HG03457 (cell line): ENCODE measurements at regions not wholly inside any gene's neighbourhood (a gene's known extent, or its start where the extent isn't known, plus 50 kb on each side); places are given as distances from the start of the nearest gene placed in this dataset.

ENCODE experiments used
- ATAC-seq: cut with Tn5 transposase; IDR thresholded peaks from one replicate; pipeline ENCODE4 v1.9.1; 2021; ENCODE audit warnings: moderate number of reproducible peaks; ENCODE audit not compliant: unreplicated experiment

GRCh38 chr6:113796038-113796437 lies 61.1 kb upstream of the MARCKS start:
- ATAC-seq, result no peak

- ATAC-seq, result no peak
These were observed 54.4 kb upstream of the MARCKS start for GRCh38 chr6:113802779-113803178.

GRCh38 chr6:113805173-113805790 lies 51.9 kb upstream of the MARCKS start:
- ATAC-seq, result peak; percentile 81

- no peak for ATAC-seq
These were observed 51.2 kb upstream of the MARCKS start for GRCh38 chr6:113805811-113806495.
